CD14-positive monocyte (primary cell): ENCODE measurements at regions not wholly inside any gene's neighbourhood (a gene's known extent, or its start where the extent isn't known, plus 50 kb on each side); places are given as distances from the start of the nearest gene placed in this dataset.

ENCODE experiments used
- DNase-seq, 3 donors: peaks; one replicate each; pipeline ENCODE4 v3.0.0-alpha.2; 2011 to 2022
- H2AFZ ChIP-seq: 2 replicates; pipeline ENCODE4 v1.6.0; 2012; ENCODE audit warnings: mild to moderate bottlenecking, low read depth, low read length, inconsistent platforms; ENCODE audit not compliant: insufficient read depth, poor library complexity, severe bottlenecking
- H3K27ac ChIP-seq, 2 donors: 1 replicate in 1 of 2; 2 replicates in 1 of 2; pipeline ENCODE4 v1.5.1; 2012 to 2013; ENCODE audit warnings: low read length in 2 of 2, control low read depth in 1 of 2, inconsistent platforms in 1 of 2, low read depth in 1 of 2, mild to moderate bottlenecking in 1 of 2
- H3K27me3 ChIP-seq, 2 donors: one replicate each; pipeline versions ENCODE4 v1.6.0 to v1.6.1; 2011 to 2013; ENCODE audit warnings: low read length in 2 of 2; ENCODE audit not compliant: control insufficient read depth in 2 of 2, insufficient read depth in 2 of 2
- H3K36me3 ChIP-seq, 2 donors: replicated peaks in 1 of 2; 1 replicate in 1 of 2; 2 replicates in 1 of 2; pipeline versions ENCODE4 v1.5.1 to v1.6.1; 2012 to 2013; ENCODE audit warnings: low read length in 2 of 2, control low read depth in 1 of 2, inconsistent platforms in 1 of 2, mild to moderate bottlenecking in 1 of 2; ENCODE audit not compliant: insufficient read depth in 2 of 2, control insufficient read depth in 1 of 2
- H3K4me1 ChIP-seq, 2 donors: 1 replicate in 1 of 2; 2 replicates in 1 of 2; pipeline versions ENCODE4 v1.5.1 to v1.6.1; 2012 to 2013; ENCODE audit warnings: low read length in 2 of 2, control low read depth in 1 of 2, inconsistent platforms in 1 of 2, mild to moderate bottlenecking in 1 of 2, moderate library complexity in 1 of 2; ENCODE audit not compliant: insufficient read depth in 2 of 2, control insufficient read depth in 1 of 2
- H3K4me2 ChIP-seq: replicated peaks from 2 replicates; pipeline ENCODE3; 2012; ENCODE audit warnings: low read length, moderate library complexity, mild to moderate bottlenecking; ENCODE audit not compliant: poor library complexity, severe bottlenecking; ENCODE audit errors: extremely low read depth
- H3K4me3 ChIP-seq, 3 experiments: fragments of 200-600 bp in 1 of 3; sonication (generic) in 1 of 3; replicated peaks in 1 of 3; 1 replicate in 2 of 3; 2 replicates in 1 of 3; pipeline ENCODE4 v1.5.1; 2011 to 2013; ENCODE audit warnings: low read length in 3 of 3, mild to moderate bottlenecking in 3 of 3, control low read depth in 2 of 3, low read depth in 2 of 3, inconsistent platforms in 1 of 3, moderate library complexity in 1 of 3
- H3K79me2 ChIP-seq: 2 replicates; pipeline ENCODE4 v1.6.0; 2012; ENCODE audit warnings: mild to moderate bottlenecking, control low read depth, inconsistent platforms, low read length, moderate library complexity; ENCODE audit not compliant: insufficient read depth
- H3K9ac ChIP-seq: 2 replicates; pipeline ENCODE4 v1.6.0; 2017; ENCODE audit warnings: low read length, mild to moderate bottlenecking; ENCODE audit not compliant: insufficient read depth, poor library complexity, severe bottlenecking
- H3K9me3 ChIP-seq, 2 donors: replicated peaks in 1 of 2; 1 replicate in 1 of 2; 2 replicates in 1 of 2; pipeline versions ENCODE4 v1.5.1 to v1.6.1; 2012 to 2013; ENCODE audit warnings: low read length in 2 of 2, control low read depth in 1 of 2; ENCODE audit not compliant: control insufficient read depth in 1 of 2, insufficient read depth in 1 of 2
- H4K20me1 ChIP-seq: 2 replicates; pipeline ENCODE4 v1.6.0; 2012; ENCODE audit warnings: mild to moderate bottlenecking, low read length, control low read depth, moderate library complexity; ENCODE audit not compliant: insufficient read depth
- H3K27ac Mint-ChIP-seq, 7 donors: one replicate each; pipeline ENCODE4 v1.8.0; 2020; ENCODE audit warnings: mild to moderate bottlenecking in 7 of 7, mixed read lengths in 7 of 7, moderate library complexity in 6 of 7, inconsistent platforms in 2 of 7
- H3K27me3 Mint-ChIP-seq, 3 donors: one replicate each; pipeline ENCODE4 v1.8.0; 2021 to 2022; ENCODE audit warnings: low read depth in 3 of 3, mild to moderate bottlenecking in 3 of 3, mixed read lengths in 3 of 3, moderate library complexity in 3 of 3, inconsistent platforms in 1 of 3
- H3K36me3 Mint-ChIP-seq, 2 donors: one replicate each; pipeline ENCODE4 v1.8.0; 2020; ENCODE audit warnings: mixed read lengths in 2 of 2, inconsistent platforms in 1 of 2, mild to moderate bottlenecking in 1 of 2
- H3K4me1 Mint-ChIP-seq: one replicate; pipeline ENCODE4 v1.8.0; 2020; ENCODE audit warnings: mild to moderate bottlenecking, mixed read lengths
- H3K4me3 Mint-ChIP-seq, 2 donors: one replicate each; pipeline ENCODE4 v1.8.0; 2020; ENCODE audit warnings: mild to moderate bottlenecking in 2 of 2, mixed read lengths in 2 of 2, moderate library complexity in 1 of 2
- H3K9me3 Mint-ChIP-seq, 7 donors: one replicate each; pipeline ENCODE4 v1.8.0; 2020 to 2022; ENCODE audit warnings: mixed read lengths in 7 of 7, mild to moderate bottlenecking in 6 of 7, moderate library complexity in 6 of 7, inconsistent platforms in 2 of 7
- CTCF ChIP-seq: fragments of 200-600 bp; IDR thresholded peaks from one replicate; pipeline ENCODE4 v1.8.0; 2022; ENCODE audit warnings: antibody characterized with exemption, mild to moderate bottlenecking
- WGBS: methylation state at CpG from one replicate; pipeline ENCODE4 v1.1.5; 2013; ENCODE audit warnings: missing lambda C conversion rate; ENCODE audit not compliant: insufficient coverage; 5-methylcytosine and 5-hydroxymethylcytosine counted together
- intact Hi-C, 2 donors: fragments of 100-400 bp; cut with micrococcal nuclease; formaldehyde crosslinking; loops; one replicate each; pipeline versions ENCODE4 v1.15.0 to v1.15.1; 2023

- H3K27me3 ChIP-seq: no peaks in the 10 kb centered on the region
- no peak overlapping the region for H3K9ac ChIP-seq
- WGBS: no CpG with 5 or more reads among the region's 5 CpGs
- no peaks in the 10 kb centered on the region for H3K4me1 ChIP-seq
- H4K20me1 ChIP-seq: no peaks in the 10 kb centered on the region
- no peaks in the 10 kb centered on the region for H3K36me3 ChIP-seq
- no peak for DNase-seq
- Mint-ChIP-seq H3K4me3 (no peak overlapping the region), H3K4me1 (no peaks in the 10 kb centered on the region), H3K27me3 (peaks cover 1 to 11% (median 8%) of the 10 kb centered on the region in 3 donors), H3K36me3 (no peaks in the 10 kb centered on the region), H3K9me3 (no peaks in the 10 kb centered on the region), H3K27ac (peak overlapping the region in 1 of 7 donors; percentile 6)
- H3K4me2 ChIP-seq: no peak overlapping the region
- H2AFZ ChIP-seq: no peak overlapping the region
- no peak for TF ChIP-seq CTCF
- intact Hi-C loops: no loop called here
- no peak overlapping the region for H3K27ac ChIP-seq
- no peaks in the 10 kb centered on the region for H3K79me2 ChIP-seq
- H3K4me3 ChIP-seq: no peak overlapping the region
- H3K9me3 ChIP-seq: no peaks in the 10 kb centered on the region
Observed at GRCh38 chr15:69858456-69858855, 239.3 kb downstream of the TLE3 start.

- Mint-ChIP-seq H3K27me3 (peaks cover 1 to 11% (median 8%) of the 10 kb centered on the region in 3 donors), H3K9me3 (peaks cover 0 to 4% (median 0%) of the 10 kb centered on the region in 7 donors), H3K27ac (no peak overlapping the region), H3K4me3 (no peak overlapping the region), H3K36me3 (no peaks in the 10 kb centered on the region), H3K4me1 (no peaks in the 10 kb centered on the region)
- H3K4me3 ChIP-seq: no peak overlapping the region
- no peaks in the 10 kb centered on the region for H3K4me1 ChIP-seq
- no peaks in the 10 kb centered on the region for H4K20me1 ChIP-seq
- no peak overlapping the region for H2AFZ ChIP-seq
- H3K9me3 ChIP-seq: no peaks in the 10 kb centered on the region
- no peak overlapping the region for H3K9ac ChIP-seq
- H3K27ac ChIP-seq: no peak overlapping the region
- no peak overlapping the region for H3K4me2 ChIP-seq
- intact Hi-C loops: no loop called here
- no peaks in the 10 kb centered on the region for H3K27me3 ChIP-seq
- WGBS: 100% methylated on average over 1 of the region's 5 CpGs
- no peak for TF ChIP-seq CTCF
- no peaks in the 10 kb centered on the region for H3K79me2 ChIP-seq
- DNase-seq: no peak
- H3K36me3 ChIP-seq: no peaks in the 10 kb centered on the region
Observed at GRCh38 chr15:69859866-69860265, 237.9 kb downstream of the TLE3 start.
